HG02610 (cell line): ENCODE measurements at regions not wholly inside any gene's neighbourhood (a gene's known extent, or its start where the extent isn't known, plus 50 kb on each side); places are given as distances from the start of the nearest gene placed in this dataset.
"Not testable (repeated sequence)": the region's sequence is repeated elsewhere in the genome, so short reads cannot be mapped to it uniquely, and the experiment has no call there.

Source experiments
- ATAC-seq: cut with Tn5 transposase; IDR thresholded peaks from one replicate; pipeline ENCODE4 v1.9.1; 2021; ENCODE audit warnings: mild to moderate bottlenecking, moderate library complexity; ENCODE audit not compliant: unreplicated experiment

DNA sequence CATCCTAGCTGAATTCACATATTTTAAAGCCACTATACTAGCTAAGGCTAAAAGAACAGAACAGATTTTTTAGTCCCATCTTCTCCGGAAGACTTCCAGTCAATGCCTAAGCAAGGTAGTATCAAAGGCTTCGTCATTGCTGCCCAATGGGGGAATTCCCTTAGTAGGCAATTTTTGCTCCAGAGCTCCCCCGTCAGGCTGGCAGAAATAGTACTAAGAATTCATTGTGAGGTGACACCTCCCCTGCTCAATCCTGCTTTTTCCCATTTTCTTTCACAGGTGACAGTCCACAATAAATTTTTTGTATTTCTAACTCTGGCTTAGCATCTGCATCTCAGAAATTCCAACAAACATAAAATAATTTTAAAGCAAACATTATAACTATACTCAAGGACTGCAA, 52.8 kb upstream of the SRSF6 start:
- ATAC-seq = no peak

DNA sequence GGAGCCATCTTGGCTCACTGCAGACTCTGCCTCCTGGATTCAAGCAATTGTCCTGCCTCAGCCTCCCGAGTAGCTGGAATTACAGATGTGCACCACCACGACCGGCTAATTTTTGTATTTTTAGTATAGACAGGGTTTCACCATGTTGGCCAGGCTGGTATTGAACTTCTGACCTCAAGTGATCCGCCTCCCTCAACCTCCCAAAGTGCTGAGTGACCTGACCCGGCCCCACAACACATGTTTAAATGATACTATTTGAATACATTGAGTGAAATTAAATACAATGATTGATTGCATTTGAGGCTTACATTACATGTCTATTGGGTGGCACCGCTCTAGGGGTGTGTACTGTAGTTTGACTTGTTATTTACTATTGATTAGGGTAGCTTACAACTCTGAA, 56.8 kb upstream of the SRSF6 start:
- ATAC-seq = not testable (repeated sequence)

DNA sequence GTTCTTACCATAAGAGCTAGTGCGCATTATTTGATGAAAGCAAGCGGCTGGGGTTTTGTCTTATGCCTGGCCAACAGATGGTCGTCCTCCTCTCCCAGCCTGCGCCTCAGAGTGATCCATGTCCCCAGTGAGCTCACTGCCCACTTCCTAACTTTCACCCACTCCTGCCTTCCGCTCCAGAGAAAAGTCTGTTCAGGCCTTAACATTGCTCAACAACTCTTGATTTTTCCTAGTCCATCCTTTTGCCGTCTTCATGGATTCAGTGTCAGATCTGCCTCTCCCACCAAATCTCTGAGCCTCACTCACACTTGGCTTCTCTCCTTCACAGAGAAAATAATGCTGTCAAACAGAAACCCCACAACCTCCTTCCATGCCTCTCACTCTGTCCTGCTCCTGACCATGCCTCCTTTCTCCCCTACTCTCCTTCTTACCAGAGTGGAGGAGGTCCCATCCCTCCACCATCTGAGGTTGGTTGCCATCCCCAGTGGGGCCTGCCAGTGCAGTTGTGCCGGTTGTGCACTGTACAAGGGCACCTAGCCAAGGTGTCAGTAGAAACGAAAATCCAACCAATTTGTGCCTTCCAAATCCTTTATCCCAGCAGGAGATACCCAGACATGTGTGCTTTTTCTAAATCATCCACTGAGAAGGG, 58.9 kb upstream of the SRSF6 start:
- ATAC-seq = no peak

DNA sequence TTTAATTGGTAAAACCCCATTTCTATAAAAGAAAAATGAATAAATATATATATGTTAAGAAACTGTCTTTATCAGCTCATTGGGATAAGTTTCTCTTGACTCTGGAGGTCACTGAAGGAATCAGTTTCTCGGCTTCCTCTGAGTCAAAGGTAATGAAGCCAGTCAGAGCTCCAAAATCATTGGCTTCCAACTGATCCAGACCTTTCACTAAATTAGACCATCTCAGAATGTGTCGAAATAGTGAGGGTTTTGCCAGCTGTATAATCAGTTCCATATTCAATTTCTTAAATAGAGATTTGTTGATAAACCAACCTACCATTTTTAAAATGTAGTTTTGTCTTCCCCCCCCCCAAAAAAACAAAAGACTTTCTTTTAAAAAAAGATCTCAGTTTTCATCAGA, 60.5 kb upstream of the SRSF6 start:
- no peak for ATAC-seq

DNA sequence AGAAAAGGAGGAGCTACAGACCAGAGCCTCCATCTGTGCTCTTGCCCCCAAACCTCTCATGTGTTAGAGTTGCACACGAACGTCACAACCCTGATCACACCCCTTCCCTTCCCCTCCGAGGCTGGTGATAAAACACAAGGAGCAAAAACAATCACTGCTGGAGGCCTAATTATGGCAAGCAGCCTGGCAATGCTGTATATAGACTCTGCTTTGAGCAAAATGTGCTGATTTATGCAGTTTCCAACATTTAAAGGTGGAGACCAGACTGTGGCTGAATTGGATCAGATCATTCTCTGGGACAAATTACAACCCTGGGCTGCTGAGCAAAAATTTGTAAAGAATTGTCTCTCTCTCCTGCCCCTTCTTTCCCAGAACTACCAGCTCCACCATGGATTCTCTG, 64.6 kb upstream of the SRSF6 start:
- ATAC-seq = no peak

DNA sequence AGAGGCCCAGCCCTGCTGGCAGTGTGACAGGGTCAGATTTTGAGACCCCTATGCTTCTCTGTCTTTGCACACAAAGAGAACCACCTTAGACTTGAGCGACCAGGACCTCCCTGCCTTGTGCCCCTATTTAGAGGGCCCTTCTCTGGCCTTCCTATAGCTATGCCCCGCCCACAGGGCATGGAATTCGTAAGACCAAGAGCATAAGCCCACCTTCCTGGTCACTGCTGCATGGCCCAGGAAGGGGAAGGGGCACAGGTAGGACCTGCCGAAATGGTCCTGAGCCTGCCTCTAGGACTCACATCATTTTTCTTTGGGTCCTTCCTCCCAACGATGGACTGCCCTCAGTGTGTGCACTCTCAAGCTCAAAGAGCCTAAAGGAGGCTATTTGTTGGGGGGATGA, 65.1 kb upstream of the SRSF6 start:
- ATAC-seq = no peak

DNA sequence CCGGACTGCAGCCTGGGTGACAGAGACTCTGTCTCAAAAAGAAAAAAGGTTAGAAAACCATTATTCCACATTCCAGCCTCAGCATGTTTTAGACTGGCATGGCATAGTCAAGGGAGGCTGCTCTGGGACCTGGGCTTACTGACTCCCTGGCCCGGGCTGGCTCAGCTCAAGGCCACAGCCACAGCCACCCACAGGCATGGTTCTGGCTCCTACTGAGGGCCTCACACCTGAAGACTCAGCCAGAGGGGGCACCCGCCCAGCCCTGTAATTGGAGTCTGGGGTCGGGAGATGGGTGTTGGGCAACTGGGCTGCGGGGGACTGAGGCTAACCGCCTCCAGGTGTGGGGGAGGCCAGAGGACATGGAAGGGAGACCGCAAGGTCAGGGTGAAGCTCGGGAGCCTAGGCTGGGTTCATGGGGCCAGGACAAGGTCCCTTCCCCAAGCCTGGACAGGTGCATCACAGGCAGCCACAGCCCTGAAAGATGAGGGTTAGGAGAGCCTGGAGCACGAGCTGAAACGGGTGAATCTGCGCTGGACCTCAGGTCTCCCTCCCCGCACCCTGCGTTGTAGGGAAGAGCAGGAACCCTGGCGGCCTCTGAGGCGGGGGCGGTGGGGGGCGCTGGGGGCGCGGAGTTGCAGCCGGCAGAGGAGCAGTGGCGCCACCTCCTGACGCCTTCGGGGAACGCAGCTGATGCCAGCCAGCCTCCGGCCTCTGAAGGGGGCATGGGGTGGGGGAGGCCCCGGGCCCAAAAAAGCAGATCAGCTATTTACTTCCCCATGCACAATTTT, 67.7 kb upstream of the SRSF6 start:
- ATAC-seq = no peak

DNA sequence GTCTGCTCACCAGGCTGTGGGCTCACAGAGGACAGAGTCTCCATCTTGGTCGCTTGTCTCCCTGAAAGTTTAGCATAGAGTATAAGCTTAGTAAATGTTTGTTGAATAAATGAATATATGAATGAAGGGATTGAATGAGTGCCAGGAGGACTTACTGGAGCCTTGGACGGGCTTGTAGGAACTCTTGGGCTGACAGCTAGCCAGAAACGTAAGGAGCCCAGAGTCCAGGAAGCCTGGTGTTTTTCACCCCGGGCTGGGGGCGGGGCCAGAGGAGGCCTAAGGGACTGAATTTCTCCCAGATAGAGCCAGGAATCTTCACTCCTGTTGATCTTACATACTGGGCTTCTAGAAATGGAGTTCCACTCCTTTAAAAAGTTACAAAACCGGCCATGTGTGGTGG, 68.5 kb upstream of the SRSF6 start:
- no peak for ATAC-seq

DNA sequence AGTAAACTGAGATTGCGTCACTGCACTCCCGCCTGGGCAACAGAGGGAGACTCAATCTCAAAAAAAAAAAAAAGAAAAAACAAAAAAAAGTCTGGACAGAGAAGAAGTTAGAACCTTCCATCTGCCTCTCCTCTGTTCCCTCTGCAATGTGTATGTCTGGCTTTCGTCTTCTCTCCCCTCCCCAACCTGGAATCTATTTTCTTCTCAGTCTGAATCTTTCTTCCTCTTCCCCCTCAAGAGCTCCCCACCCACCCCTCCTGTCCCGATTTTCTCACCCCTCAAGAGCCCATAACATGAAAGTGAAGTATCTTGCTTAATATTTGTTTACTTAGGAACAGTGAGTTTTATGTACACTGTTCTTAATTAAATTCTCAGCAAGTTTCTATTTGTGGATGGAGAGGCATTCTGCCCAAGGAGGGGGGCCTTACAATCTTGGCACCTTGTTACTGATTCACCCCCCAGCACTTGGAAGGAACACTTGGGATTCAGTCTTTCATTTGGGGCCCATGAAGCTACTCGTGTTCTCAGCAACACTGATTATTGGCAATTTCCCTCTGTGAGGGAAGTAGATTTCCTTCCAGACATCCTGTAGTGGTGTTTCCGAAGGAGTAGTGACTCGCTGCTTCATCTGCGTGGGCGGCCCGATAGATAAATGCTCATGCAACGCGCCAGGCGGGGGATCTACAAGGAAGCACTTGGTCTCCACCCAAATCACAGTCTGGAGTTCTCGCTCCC, 69.3 kb upstream of the SRSF6 start:
- ATAC-seq = no peak

DNA sequence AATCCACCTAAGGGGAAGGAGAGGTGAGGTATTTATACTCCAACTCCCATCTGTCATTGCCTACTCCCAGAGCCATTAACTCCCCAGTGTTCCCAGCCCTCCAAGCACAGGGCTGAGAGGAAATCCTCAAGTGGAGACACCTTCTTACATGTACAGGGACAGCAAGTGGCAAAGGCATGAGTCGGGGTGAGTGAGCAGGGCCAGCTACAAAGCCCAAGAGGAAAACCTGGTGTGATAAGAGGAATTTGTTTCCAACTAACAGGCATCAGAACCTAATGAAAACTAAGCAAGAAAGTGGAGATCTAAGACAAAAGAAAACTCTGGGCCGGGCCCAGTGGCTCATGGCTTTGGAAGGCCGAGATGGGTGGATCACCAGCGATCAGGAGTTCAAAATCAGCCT, 70.0 kb upstream of the SRSF6 start:
- no peak for ATAC-seq

DNA sequence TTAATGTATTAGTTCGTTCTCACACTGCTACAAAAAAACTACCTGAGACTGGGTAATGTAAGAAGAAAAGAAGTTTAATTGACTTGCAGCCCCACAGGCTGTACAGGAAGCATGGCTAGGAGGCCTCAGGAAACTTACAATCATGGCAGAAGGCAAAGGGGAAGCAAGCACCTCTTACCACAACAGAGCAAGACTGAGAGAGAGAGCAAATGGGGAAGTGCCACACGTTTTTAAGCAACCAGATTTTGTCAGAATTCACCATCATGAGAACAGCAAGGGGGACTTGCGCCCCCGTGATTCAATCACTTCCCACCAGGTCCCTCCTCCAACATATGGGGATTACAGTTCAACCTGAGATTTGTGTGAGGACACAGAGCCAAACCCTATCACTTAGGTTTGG, 70.8 kb upstream of the SRSF6 start:
- ATAC-seq = no peak

DNA sequence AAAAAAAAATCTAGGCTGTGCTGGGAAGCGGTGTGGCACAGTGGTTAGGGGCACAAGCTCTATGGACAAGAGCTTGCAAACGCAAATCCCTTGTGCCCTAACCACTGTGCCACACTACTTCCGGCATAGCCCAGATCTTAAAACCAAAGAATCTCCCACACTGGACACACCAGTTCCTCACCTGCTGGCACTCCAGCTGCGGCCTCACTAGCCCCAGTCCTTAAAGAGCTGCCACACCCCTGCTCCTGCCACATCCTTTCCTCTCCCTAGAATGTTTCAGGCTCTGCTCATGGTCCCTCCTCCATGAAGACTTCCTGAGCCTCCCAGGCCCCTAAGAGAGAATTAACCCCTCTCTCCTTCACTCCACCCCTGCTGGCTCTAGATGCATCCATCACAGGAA, 71.8 kb upstream of the SRSF6 start:
- ATAC-seq = no peak

DNA sequence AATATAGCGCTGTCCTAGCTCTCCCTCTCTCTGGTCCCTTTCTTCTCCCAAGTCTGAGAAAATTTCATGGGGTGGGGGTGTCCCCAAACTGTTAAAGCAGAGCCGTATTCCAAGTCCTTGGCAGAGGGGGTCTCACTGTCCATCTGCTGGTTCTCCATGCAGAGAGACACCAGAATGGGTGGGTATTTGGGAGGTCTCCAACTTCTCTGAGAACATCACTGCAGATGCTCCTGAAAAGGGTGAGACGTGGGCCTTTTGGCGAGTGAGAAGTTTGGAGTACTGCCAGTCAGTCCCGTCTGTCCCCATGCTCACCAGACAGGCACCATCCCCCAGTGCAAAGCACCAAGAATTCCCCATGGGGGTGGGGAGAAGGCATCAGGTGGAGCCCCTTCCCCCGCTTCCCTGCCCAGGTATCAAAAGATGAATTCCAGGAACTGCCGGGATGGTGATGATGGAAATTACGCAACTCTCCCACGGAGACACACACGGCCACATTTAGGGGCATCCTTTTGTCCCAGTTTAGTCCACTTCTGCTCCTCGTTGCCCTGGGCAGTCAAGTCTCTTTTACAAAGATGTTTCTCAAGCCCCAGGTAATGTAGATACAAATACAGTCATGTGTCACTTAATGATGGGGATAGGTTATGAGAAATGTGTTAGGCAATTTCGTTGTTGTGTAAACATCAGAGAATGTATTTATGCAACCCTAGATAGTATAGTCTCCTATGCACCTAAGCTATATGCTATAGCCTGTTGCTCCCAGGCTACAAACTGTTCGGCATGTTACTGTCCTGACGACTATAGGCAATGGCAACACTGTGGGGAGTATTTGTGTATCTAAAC, 73.4 kb upstream of the SRSF6 start:
- no peak for ATAC-seq

DNA sequence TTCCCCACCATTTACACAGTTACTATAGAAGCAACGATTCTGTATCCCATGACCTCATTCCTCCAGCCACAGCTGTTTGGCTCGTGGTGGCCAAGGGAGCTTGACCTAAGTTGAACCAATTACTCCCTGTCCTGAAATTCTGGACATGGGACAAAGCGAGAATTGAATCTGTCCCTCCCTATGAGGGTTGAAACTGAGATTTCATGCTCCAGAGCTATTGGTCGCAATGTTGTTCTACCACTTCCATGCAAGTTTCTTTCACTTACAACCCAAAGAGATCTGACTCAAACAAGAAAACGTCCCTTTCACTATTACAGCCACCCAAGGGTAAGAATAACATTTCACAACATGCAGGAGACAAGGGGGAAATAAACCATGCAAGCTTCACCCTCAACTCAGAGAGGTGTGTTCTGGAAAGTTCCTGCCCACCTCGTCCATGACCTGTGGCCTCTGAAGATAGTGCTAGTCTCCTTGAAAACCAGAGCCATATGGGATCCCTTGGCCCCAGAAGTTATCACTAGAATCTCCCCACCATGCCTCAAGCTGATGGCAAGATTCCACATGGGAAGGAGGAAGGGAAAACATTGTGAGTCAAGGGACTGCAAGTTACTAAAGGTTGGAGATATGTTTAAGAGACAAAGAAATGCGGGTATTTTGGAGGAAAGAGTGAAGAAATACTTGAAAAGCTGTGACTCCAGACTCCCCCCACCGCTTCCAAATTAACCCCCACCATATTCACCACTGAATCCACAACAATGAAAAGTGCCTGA, 74.5 kb upstream of the SRSF6 start:
- peak; percentile 65 for ATAC-seq

DNA sequence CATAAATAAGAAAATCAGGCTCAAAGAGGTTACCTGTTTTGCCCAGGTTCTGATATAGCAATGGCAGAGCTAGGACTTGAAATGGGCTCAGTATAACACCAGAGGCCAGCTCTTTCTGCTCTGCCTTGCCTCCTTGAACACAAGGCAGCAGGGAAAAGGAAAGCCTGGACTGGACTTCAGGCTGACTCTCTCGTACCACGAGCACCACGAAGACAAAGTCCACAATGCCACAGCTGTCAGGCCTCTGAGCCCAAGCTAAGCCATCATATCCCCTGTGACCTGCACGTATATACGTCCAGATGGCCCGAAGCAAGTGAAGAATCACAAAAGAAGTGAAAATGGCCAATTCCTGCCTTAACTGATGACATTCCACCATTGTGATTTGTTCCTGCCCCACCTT, 75.6 kb upstream of the SRSF6 start:
- ATAC-seq = not testable (repeated sequence)

DNA sequence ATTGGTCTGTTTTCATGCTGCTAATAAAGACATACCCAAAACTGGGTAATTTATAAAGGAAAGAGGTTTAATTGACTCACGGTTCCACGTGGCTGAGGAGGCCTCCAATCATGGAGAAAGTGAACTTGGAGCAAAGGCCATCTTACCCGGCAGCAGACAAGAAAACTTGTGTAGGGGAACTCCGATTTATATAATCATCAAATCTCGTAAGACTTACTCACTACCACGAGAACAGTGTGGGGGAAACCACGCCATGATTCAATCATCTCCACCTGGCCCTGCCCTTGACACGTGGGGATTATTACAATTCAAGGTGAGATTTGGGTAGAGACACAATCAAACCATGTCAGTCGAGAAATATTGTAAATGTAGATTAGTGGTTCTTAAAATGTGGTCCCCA, 76.2 kb upstream of the SRSF6 start:
- not testable (repeated sequence) for ATAC-seq

DNA sequence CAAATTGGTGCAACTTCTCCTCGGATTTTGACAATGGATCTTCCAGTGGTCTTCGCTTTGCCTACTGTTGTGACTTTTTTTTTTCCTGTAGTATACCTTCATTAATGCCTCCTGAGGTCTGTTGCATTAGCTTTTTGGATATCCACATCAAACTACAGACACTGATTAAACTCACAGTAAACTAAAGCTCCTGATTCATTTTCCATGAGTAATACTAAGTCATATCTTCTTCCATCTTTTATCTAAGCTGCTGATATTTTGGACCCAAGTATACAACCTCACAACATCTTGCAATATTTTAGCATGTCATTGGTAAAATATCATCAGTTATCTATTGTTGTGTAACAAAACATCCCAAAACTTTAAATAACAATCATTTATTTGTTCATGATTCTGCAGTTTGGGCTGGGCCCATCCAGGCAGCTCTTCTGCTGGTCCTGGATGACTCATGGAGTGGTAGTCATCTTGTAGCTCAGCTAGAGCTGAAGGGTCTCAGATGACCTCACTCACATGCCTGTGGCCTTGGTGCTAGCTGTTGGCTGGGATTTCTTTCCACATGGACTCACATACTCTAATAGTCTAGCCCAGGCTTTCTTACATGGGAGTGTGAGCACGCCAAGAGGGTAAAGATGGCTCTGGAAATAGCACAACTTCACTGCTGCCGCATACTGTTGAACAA, 78.3 kb upstream of the SRSF6 start:
- no peak for ATAC-seq

DNA sequence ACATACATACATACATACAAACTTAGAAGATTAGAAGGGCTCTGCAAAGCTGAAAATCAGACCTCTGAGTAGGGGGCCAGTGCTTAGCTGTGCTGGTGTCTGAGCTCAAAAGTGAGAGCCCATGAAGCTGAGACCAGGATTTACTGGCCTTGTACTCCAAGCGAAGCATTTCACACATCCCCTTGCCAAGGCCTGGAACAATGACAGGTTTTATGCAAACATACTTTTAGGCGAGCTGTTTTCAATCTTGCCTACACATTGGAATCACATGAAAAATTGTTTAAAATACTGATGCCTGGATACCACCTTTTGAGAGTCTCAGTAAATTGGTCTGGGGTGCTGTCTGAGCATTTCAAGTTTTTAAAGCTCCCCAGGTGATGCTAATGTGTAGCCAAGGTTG, 80.9 kb upstream of the SRSF6 start:
- ATAC-seq = no peak

DNA sequence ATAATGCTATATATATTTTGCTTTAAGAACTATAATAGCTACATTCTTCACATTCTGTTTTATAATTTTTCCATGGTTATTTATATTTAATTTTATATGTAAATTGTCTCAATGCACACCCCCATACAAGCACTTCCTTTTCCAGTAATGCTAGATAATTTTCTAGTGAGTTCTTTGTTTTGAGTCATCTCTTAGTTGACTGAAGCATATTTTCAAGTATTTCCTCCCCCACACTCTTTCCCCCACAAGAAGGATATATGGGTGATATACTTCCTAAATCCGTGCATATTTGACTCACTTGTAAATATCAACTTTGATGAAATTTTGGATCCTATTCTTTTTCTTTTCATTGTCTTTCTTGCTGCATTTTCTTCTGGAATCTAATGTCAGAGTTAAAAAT, 82.1 kb upstream of the SRSF6 start:
- ATAC-seq = no peak

DNA sequence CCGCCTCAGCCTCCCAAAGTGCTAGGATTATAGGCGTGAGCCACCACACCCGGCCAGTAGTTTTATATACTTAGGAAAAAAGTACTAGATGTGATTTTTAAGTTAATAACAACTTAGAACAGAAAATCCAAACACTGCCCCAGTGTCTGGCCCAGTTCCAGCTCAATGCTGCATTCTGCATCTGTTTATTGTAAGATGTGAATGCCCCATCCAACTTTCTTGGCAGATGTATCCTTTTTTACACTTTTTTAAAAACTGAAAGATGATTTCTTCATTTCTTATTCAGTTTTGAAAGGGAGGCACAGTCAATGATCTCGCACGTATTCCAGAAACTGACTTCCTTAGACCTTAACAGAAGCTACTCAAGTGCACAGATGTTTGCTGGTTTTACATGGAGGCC, 85.6 kb upstream of the SRSF6 start:
- no peak for ATAC-seq
